HTR-8/SVneo (cell line): ENCODE measurements at regions not wholly inside any gene's neighbourhood (a gene's known extent, or its start where the extent isn't known, plus 50 kb on each side); places are given as distances from the start of the nearest gene placed in this dataset.
"Not testable (repeated sequence)": the region's sequence is repeated elsewhere in the genome, so short reads cannot be mapped to it uniquely, and the experiment has no call there.

Source experiments
- DNase-seq: peaks from one replicate; pipeline ENCODE4 v3.0.0; 2011; ENCODE audit warnings: low spot score, mixed read lengths; ENCODE audit not compliant: insufficient read length
- FAIRE-seq: peaks from 2 replicates; lab custom pipeline; 2011; peaks lifted over from hg19 to GRCh38; lab: Jason Lieb, UNC

DNA sequence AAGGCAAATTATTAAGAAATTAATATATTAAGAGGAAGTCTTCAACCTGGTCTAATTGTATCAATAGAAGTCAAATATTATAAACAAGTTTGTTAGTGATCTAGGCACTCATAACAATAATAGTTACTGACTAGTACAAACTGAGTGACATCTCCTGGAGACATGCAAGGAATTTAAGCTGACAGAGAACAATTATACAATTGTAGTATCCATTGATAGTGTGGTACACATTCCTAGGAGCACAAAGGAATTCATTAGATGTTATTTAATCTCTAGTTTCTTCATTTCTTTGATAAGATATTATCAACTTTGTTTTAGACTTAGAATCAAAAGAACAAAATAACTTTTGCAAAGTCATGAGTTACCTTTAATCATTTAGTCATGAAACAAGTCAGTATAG is 1048.6 kb downstream of the PCDH7 start:
- no peak for FAIRE-seq
- no peak for DNase-seq

DNA sequence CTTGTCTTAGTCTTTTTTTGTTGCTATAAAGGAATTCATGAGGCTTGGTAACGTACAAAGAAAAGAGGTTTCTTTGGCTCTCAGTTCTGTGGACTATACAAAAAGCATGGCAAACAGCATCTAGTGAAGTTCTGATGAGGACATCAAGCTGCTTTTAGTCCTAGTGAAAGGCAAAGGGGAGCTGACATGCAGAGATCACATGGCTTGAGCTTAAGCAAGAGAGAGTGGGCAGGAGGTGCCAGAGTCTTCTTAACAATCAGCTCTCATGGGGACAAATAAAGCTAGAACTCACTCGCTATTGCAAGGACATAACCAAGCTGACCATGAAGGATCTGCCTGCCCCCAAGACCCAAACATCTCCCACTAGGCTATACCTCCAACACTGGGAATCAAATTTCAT is 1063.1 kb downstream of the PCDH7 start:
- no peak for FAIRE-seq
- DNase-seq = no peak

DNA sequence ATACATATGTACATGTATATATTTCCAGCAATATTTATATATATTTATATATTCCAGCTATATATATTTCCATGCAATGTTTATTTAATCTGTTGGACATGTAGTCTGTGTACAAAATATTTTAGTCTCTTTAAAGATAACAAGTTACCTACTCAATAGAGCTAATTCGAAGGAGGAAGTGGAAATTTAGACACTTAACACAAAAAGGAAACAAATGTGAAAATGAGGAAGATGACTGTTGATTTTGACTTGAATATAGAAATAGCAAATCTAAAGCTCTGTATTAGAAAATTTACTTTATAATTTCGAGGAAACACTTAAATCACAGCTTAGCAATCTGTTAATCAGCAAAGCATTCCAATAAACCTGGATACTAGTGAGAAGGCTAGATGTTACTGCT is 1064.4 kb downstream of the PCDH7 start:
- DNase-seq (no peak), FAIRE-seq (no peak)

DNA sequence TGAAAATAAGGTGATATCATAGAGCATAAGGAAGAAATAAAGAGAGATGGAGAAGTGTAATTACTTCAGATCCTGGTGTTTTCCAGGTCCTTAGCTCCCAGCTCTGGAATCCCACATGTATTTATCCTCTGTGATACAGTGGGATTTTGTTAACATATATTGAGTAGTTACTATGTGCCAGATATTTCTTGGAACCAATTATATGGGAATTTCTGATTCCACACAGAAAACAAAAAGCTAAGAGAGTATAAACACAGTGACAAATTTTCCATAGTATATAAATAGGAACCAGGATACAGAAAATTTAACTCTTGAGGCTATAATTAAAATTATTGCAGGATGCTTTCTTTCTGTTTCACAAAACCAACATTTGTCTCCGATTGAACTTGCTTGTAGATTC is 1067.5 kb downstream of the PCDH7 start:
- FAIRE-seq = no peak
- DNase-seq = no peak

DNA sequence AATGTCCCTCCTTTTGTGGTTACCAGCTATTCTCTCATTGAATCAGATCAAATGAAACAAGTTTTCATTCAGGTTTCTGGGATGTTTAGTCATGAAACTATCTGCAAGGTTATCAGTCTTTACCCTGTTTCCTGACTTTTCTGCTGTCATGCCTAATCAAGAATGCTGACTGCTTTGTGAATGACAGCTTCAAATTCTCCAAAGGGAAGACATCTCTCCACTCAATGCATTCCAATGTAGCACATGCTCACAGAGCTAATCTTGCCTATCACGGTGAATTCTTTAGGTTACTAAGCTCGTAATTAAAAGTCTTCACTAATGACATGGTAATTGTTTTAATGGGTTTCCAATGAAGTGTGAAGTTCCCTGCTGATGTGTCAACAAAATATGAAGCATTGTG is 1068.5 kb downstream of the PCDH7 start:
- no peak for DNase-seq
- no peak for FAIRE-seq

DNA sequence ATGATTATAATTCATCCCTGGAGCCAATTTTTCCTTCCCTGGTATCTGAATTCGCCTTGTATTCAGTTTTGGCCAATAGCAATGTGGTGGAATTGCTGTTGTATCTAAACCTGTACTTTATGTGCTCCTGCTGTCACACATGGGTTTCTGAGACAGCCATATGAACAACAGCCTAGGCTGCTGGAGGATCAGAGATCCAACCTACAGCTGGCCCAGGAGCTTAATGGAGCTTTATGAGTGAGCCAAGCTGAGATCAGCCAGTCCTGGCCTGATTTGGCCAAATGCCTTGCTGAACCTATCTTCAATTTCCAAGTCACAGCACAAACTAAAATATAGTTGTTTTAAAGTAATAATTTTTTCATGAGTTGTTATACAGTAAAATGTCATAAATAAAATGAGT is 1071.5 kb downstream of the PCDH7 start:
- DNase-seq (no peak), FAIRE-seq (no peak)

DNA sequence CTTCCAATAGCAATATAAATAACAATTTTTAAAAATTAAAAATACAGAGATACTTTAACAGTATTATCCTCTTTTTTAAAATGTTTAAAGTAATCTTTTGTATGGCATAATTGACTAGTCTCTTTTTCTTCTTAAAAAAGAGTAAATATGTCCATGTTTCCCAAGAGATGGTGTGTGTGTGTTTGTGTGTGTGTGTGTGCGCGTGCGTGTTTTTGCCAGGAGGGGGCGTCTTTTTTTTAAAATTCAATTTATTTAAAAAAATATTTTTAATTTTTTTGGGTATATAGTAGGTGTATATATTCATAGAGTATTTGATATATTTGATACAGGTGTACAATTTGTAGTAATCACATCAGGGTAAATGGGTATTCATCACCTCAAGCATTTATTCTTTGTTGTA is 1073.7 kb downstream of the PCDH7 start:
- no peak for FAIRE-seq
- DNase-seq = no peak

DNA sequence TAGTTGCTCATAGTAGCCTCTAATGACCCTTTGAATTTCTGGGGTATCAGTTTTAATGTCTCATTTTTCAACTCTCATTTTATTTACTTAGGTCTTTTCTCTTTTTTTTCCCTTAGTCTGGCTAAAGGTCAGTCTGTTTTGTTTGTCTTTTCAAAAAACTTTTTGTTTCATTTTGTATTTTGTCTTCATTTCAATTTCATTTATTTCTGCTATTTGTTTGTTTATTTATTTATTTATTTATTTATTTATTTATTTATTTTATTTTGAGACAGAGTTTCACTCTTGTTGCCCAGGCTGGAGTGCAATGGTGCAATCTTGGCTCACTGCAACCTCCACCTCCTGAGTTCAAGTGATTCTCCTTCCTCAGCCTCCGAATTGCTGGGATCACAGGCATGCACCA is 1076.9 kb downstream of the PCDH7 start:
- not testable (repeated sequence) for FAIRE-seq, DNase-seq

DNA sequence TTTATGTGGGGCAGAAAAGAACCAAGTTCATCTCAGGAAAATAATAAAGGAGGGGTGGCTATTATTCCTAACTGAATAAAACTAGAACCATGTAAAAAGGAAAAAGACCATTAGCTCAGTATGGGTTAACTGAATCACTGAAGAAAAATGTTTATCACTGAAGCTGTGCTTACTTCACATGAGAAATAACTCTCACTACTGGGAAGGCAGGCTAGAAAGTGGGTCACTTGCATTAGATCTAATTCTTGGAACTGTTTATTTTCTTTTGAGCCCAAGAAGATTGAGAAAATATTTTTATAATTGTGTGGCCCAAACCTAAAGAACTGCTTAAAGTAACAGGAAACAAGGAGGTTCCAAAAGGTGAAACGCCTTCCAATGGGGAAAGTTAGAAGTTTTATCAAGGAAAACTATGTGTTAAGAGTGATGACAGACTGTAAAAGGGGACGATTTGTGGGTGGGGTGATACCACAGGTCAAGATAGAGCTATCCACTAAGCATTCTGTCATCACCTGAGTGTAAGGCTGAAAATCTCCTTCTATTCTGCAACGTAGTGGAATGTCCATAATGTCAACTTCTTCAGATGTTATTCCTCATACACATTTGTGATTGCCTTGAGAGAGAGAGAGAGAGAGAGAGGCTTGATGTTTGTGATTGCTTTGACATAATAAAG is 1083.5 kb downstream of the PCDH7 start:
- FAIRE-seq (no peak), DNase-seq (no peak)

DNA sequence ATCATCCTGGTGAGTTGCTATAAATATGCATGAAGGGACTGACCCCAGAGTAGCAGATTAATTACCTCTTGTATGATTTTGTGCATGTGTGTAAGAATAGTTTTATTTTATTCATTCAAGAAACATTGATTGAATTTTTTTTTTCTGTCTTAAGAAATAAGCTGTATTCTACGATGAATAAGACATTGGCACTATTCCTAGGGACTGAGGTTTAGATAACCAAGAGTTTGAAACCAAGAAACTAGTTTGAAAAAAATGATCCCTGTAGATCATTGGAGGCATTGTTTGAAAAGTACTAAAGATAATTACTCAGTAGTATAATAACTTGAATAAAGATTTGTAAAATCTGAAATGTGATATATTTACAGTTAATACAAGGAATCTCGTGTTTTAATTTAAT is 1086.9 kb downstream of the PCDH7 start:
- DNase-seq = no peak
- FAIRE-seq = no peak

DNA sequence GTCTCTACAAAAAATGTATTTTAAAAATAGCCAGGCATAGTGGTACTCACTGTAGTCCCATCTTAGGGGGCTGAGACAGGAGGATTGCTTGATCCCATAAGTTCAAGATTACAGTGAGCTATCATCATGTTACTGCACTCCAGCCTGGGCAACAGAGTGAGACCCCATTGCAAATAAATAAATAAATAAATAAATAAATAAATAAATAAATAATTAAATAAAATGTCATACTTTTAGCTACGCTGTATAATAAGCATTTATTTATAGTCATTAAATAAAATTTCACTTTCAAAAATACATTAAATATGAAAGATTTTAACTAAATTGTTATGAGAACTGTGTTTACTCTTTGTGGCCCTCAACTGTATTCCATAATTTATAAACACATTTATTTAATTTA is 1124.2 kb downstream of the PCDH7 start:
- DNase-seq (no peak), FAIRE-seq (no peak)

DNA sequence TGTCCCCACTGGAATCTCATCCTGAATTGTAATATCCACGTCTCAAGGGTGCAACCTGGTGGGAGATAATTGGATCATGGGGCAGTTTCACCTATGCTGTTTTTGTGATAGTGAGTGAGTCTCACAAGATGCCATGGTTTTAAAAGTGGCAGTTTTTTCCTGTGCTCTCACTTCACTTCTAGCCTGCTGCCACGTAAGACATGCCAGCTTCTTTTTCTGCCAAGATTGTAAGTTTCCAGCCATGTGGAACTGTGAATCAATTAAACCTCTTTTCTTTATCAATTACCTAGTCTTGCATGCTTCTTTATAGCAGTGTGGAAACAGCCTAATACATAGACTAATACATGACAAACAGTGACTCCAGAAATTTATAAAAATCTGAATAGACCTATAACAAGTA is 1131.8 kb downstream of the PCDH7 start:
- DNase-seq = no peak
- no peak for FAIRE-seq

DNA sequence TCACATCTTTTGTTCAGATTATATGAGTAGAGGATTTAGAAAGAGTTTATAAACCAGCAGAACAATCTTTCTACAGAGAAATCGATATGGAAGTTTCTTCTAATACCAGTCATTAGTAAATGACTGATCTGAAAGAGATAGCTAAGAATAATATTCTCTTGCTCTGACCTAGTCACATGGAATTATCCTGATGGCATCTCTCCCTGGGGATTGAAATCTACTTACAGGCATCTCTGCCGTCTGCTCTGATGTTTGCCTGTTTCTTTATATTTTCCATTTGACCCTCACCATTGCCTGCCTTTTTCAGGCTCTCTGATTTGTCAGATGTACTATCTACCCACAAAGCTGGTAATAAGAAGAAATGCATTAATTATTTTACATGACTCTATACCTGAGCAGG is 1157.3 kb downstream of the PCDH7 start:
- no peak for DNase-seq
- no peak for FAIRE-seq

DNA sequence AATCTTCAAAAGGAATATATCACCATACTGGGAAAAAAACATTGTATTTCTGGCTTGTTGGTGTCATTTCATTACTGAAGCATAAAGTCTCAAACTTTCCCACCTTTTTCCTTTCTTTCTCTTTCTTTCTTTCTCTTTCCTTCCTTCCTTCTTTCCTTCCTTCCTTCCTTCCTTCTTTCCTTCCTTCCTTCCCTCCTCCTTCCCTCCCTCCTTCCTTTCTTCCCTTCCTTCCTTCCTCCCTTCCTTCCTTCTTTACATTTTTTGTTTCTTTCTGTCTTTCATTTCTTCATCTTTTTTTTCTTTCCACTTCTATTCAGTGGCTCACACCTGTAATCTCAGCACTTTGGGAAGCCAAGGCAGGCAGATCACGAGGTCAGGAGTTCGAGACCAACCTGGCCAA is 1160.7 kb downstream of the PCDH7 start:
- FAIRE-seq, DNase-seq: not testable (repeated sequence)

DNA sequence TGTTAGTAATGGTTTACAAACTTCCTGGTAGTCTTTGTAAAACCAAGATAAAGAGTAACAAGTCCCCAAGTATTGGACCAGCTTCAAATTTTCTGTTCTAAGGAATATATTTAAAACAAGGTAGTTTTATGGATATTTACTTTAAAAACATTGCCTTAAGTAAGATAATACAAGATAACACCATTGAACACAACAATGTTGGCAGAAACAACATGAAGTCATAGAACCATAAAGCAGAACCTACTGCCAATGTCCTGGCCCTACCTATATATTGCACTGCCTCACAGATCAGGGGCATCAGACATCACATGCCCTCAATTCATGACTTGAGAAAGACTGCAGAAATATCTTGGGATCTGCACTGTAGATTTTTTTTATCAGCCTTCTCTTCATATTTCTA is 1176.2 kb downstream of the PCDH7 start:
- FAIRE-seq = no peak
- DNase-seq = no peak

DNA sequence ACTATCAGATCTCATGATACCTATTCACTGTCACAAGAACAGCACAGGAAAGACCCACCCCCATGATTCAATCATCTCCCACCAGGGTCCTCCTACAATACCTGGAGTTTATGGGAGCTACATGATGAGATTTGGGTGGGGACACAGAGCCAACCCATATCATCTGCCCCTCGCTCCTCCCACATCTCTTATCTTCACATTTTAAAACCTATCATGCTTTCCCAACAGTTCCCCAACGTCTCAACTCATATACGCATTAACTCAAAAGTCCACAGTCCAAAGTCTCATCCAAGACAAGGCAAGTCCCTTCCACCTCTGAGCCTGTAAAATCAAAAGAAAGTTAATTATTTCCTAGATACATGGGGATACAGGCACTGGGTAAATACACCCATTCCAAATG is 1185.2 kb downstream of the PCDH7 start:
- FAIRE-seq (no peak), DNase-seq (no peak)

DNA sequence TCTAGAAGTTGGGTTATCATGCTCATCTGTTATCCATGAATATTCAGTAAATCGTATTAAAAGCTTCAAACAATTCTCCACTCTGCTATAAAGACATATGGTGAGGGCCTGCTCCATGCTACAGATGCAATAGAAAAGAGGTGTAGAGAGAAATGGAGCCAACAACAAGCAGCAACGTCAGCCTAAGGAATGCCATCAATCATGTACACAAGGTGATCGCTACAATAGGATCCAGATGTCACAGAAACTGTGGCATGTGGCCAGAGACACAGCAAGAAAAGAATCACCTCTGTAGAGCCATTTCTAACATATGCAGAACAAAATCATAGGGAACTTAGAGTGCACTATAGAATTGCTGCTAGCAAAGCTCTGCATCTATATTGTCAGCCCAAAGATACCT is 1188.1 kb downstream of the PCDH7 start:
- DNase-seq = no peak
- FAIRE-seq = no peak

DNA sequence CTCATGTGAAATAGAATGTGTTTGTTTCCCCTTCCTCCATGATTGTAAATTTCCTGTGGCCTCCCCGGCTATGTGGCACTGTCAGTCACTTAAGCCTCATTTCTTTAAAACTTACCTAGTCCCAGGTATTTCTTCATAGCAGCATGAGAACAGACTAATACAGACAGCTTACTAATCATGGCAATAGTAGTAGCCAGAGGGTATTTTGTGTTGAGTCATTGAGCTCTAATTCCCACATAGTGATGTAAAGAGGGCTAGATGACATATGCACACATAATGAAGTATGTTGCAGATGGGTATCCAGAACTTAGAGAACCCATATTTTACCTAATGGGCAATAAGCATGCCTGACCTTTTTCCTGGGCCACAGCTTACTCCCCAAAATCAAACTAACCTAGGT is 1197.2 kb downstream of the PCDH7 start:
- DNase-seq (no peak), FAIRE-seq (no peak)

DNA sequence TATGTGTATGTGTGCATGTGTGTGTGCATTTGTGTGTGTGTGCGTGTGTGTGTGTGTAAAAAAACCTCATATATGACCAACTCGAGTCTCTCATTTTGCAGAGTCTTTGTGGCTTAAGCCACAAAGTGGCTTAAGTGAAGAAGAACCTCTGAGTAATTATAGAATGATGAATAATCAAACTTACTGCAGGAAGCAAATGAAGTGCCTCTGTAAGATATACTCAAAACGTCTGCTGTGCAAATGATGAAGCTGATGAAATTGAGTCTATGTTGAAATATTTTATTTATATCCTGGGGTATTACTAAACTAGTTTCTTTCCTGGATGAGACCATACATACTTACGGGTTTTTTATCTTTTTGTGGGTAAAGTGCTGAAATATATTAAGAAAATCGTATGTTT is 1198.7 kb downstream of the PCDH7 start:
- no peak for FAIRE-seq
- no peak for DNase-seq

DNA sequence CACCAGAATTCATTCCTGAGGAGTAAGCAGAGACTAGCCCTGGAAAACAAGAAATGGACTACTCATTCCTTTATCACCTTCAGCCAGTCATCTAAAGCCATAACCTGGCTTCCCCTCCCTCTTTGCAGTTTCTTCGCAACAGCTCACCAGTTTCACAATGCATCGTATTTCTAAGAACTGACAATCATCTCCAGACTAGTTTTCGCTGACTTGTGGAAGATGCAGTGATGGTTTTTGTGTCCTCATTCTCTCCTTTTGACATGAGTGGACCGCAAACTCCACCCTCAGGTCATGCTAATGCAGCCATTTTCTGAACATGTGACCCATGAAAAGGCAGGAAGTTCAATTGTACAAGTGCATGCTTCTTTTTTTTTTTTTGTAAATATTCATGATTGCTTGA is 1203.5 kb downstream of the PCDH7 start:
- DNase-seq = no peak

DNA sequence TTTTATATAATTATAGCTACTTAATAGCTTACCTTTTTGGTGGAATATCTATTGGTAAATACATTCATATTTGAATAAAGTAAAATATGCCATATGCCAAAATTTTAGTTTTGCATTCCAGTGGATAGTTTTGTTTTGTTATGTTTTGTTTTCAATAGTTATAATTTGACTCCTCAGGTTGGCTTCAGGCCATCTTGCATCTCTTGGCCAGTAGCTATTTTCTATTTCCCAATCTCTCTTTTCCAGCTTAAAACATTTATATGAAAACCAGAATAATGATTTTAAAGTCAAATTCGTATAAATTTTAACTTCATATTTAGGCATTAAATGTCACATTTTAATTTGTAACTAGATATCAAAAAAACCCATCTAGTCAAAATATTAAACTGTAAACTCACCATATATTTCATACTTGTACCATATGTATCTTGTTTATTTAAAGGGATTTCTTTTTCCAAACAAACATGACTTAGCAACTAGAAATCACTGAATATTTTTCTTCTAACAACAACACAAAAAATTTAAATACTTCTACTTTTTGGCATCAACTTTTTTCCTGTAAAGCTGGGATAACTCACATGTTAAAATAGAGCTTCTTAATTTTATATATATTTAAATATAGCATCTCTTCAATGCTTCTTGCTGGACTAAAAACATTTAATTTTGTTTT is 1209.6 kb downstream of the PCDH7 start:
- FAIRE-seq = no peak

More for the DNA sequence above, 1203.5 kb downstream of the PCDH7 start:
- no peak for FAIRE-seq

DNA sequence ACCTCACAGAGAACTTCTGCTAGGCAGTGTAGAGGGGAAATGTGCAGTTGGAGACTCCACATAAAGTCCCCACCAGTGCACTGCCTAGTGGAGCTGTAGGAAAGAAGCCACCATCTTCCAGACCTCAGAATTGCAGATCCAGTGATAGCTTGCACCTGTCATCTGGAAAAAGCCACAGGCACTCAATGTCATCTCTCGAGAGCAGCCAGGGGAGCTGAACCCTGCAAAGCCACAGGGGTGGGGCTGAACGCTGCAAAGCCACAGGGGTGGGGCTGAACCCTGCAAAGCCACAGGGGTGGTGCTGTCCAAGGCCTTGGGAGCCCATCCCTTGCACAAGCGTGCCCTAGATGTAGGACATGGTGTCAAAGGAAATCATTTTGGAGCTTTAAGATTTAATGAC is 1226.3 kb downstream of the PCDH7 start:
- FAIRE-seq = no peak
- DNase-seq = no peak

More for the DNA sequence above, 1209.6 kb downstream of the PCDH7 start:
- DNase-seq = no peak
